ENCODE measurements at regions not wholly inside any gene's neighbourhood (a gene's known extent, or its start where the extent isn't known, plus 50 kb on each side); places are given as distances from the start of the nearest gene placed in this dataset.

- no peak for TF ChIP-seq CTCF (IDR thresholded peaks at IDR 0.05; ENCODE audit: insufficient read depth, low read length)
- no peak overlapping the region for H3K4me3 ChIP-seq (ENCODE audit: low read depth, low read length)
- DNase-seq (ENCODE audit: low read depth), result no peak
Measured at GRCh38 chr12:127861406-127861805, 405.6 kb upstream of the TMEM132C start.

DNA sequence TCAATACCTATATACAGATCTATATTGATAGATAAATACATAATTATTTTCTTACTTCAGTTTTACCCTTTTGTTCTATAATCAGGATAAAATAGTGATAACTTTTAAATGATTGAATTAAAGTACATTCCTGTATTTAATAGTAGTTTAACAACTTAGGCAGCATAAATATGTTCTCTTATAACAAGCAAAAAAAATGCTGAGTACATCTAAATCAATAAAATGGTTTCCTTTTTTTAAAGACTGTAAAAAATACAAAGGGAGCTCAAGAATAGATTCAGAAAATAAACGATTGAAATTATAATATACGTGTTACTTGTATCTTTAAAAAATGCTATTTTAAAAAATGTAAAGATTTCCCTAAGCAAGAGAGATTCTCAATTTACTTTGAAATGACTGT is 393.7 kb upstream of the TMEM132C start:
- DNase-seq (ENCODE audit: low read depth), result no peak
- TF ChIP-seq CTCF (IDR thresholded peaks at IDR 0.05; ENCODE audit: insufficient read depth, low read length), result no peak

GRCh38 chr12:127881371-127882140 is 385.4 kb upstream of the TMEM132C start:
- no peak overlapping the region for H3K4me3 ChIP-seq (ENCODE audit: low read depth, low read length)
- peak; percentile 9 for DNase-seq (ENCODE audit: low read depth)
- TF ChIP-seq CTCF (IDR thresholded peaks at IDR 0.05; ENCODE audit: insufficient read depth, low read length), result no peak

More for the DNA sequence above, 393.7 kb upstream of the TMEM132C start:
- no peak overlapping the region for H3K4me3 ChIP-seq (ENCODE audit: low read depth, low read length)

DNA sequence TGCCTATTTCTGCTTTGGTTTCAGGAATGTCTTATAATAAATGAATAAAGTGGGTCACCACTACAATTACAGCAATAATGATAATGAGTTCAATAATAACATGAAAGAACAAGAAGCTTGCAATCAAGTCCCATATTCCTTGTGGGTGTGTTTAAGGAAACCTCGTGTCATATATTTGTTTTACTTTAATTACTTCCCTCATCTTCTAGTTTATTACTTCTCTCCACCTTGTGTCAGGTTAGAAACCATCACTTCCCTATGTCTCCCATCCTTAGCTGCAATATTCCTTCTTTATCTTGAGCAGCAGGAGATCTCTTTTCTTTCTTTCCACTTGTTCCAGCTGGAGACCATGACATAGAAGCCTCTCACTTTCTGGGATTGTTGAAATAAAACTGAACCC is 384.0 kb upstream of the TMEM132C start:
- no peak for TF ChIP-seq CTCF (IDR thresholded peaks at IDR 0.05; ENCODE audit: insufficient read depth, low read length)
- no peak for DNase-seq (ENCODE audit: low read depth)
- H3K4me3 ChIP-seq (ENCODE audit: low read depth, low read length), result no peak overlapping the region

DNA sequence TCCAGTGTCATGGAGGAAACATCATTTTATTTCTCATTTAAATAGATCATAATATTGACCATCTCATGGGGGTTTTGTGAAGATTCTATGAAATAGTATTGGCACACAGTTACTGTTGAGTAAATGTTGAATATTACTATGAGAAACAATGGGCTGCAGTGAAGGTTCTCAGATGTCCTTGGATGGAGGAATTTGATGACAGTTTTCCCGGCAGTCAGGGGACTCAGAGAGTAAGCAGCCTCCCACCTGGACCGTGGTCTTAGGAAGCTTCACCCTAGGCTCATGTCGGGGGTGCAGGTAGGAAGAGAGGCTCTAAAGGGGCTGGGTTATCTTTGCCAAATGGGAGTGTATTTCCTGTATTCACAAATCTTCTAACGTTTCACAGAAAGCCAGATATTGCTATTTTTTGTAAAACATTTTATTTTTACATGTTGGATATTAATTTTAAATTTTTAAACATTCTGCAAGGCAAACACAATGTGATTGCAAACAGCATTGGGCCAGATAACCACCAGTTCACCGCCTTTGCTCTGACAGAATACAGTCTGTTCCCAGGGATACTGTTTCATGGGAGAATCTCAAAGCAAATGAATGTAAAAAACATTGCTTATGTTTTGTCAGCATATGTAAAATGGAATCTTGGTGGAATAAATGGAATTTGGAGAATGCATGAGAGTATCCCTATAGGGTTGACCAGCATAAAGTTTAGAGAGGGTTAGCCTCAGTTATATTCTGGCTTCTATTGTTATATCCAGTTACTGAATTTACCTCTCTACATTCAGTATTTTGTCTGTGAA is 380.8 kb upstream of the TMEM132C start:
- H3K4me3 ChIP-seq (ENCODE audit: low read depth, low read length), result no peak overlapping the region
- DNase-seq (ENCODE audit: low read depth), result no peak
- no peak for TF ChIP-seq CTCF (IDR thresholded peaks at IDR 0.05; ENCODE audit: insufficient read depth, low read length)

- no peak for DNase-seq (ENCODE audit: low read depth)
- H3K4me3 ChIP-seq (ENCODE audit: low read depth, low read length), result no peak overlapping the region
- TF ChIP-seq CTCF (IDR thresholded peaks at IDR 0.05; ENCODE audit: insufficient read depth, low read length), result no peak
Measured at GRCh38 chr12:127886827-127887226, 380.1 kb upstream of the TMEM132C start.

Data from fibroblast of the aortic adventitia (primary cell).